ENCODE measurements at regions not wholly inside any gene's neighbourhood (a gene's known extent, or its start where the extent isn't known, plus 50 kb on each side); places are given as distances from the start of the nearest gene placed in this dataset.
"Not testable (repeated sequence)": the region's sequence is repeated elsewhere in the genome, so short reads cannot be mapped to it uniquely, and the experiment has no call there.

DNA sequence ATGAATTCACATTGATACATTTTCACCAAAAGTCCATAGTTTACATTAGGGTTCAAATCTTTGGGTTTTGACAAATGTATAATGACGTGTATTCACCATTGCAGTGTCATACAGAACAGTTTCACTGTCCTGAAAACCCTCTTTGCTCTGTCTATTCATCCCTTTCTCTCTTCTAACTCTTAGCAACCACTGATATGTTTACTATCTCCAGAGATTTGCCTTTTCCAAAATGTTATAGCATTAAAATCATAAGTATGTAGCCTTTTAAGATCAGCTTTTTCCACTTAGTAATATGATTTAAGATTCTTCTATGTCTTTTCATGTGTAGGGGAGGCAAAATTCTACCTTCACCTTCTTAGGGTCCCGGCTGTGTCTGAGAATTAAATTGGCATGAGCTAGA is 203.8 kb downstream of the TPRG1 start:
- no peak for DNase-seq

DNA sequence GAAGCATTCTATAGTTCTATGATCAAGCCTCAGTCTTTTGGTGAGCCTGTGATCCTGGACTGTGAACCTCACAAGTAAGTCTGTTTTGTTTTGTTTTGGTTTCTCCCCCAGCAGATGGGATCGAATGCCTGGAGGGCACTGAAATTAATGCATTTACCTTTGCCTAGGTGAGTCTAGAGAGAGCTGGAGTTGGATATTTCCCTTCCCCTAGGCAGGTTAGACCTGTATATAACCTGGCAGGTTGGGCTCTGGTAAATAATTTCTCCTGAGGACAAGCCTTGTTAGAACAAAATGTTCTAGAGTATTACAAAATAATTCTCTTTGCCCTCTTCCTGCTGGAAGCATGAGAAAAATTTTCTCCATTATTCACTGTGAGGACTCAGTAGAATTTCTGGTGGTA is 211.9 kb downstream of the TPRG1 start:
- DNase-seq = no peak

DNA sequence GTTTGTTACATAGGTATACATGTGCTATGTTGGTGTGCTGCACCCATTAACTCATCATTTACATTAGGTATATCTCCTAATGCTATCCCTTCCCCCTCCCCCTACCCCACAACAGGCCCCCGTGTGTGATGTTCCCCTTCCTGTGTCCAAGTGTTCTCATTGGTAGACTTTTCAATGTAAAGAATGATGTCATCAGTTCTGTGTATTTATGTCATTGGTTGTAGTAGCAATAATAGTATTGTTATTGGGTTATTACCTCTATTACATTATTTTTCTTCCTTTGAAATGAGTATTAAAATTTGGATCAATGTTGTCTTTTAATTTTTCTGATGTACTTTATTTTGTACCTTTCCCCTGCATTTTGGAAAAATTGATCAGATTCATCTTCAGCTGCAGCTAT is 214.1 kb downstream of the TPRG1 start:
- not testable (repeated sequence) for DNase-seq

DNA sequence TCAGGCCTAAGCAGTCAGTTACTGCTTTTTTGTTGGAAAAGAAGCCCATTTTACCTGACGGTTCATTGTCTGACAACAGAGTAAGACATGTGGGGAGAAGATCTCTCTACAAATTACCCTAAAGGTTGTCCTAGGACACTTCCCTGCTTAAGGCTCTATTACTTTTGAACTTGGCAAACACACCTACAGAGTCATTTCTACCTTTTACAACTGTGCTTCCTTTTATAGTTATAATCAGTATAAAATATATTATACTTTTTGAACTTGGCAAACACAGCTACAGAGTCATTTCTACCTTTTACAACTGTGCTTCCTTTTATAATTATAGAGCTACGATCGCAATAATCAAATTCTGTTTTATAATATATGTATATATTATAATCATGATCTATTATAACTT is 215.0 kb downstream of the TPRG1 start:
- no peak for DNase-seq

DNA sequence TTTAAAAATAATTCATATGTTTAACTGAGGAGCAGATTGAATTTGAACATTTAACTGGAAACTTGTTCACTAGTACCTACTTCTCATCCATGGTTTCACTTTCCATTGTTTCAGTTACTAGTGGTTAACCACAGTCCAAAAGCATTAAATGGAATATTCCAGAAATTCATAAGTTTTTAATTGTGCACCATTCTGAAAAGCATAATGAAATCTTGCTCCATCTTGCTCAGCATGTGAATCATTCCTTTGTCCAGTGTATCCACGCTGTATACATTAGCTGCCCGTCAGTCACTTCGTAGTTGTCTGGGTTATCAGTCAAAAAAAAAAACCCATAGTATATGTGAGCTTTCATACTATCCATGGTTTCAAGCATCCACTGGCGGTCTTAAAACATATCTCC is 217.6 kb downstream of the TPRG1 start:
- no peak for DNase-seq

DNA sequence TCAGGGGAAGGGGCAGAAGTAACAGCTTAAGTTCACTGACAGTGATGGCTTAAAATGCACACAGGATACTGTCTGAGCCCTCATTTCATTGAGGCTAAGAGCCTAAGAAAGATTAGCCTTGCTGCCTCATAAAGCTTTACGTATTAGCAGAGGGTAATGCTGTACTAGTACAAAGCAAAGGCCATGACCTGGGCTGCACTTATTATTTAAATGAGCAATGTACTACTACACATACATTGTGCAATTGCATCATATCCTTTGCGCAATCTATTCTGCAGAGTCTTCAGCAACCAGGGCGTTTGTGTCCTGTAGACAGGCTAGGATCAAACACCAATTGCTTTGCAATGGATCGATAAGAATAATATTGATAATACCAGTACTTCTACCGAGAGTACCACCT is 221.8 kb downstream of the TPRG1 start:
- DNase-seq = no peak

DNA sequence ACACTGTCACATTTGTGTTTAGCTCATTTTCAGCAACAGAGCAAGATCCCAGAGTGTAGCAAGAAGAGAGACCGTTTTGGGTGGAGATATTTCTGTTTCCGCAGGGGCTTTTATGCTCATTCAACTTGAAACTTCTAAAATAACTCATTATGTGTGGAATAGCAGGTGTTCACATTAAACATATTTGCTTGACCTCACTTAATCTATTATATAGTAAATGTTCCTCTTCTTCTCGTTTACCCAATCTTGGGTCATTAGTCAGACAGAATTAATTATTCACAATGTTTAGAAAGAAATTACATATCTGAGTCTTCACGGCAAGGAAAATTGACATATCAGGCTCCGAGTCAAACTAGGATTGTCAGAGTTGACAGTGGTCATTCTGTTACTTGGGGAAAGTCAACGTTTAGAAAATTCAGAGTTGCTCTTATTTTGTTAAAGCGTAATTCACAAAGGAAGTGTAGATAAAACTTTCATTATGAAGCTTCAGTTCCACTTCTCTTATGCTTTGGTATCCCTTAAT is 222.9 kb downstream of the TPRG1 start:
- no peak for DNase-seq

DNA sequence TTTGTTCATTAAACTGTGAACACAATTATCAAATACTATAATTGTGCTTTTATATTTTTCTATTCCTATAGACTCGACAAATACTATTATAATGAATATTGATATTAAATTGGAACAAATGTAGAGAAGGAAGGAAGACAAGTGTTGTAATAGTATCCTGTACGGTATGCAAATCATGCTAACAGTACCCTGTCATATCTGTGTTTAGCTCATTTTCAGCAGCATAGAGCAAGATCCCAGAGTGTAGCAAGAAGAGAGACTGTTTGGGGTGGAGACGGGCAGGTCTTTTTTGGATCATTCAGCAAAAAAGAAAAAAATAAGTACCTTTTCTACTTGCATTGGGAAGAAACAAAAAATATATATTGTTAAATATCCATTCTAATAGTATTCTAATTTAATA is 224.1 kb downstream of the TPRG1 start:
- no peak for DNase-seq

DNA sequence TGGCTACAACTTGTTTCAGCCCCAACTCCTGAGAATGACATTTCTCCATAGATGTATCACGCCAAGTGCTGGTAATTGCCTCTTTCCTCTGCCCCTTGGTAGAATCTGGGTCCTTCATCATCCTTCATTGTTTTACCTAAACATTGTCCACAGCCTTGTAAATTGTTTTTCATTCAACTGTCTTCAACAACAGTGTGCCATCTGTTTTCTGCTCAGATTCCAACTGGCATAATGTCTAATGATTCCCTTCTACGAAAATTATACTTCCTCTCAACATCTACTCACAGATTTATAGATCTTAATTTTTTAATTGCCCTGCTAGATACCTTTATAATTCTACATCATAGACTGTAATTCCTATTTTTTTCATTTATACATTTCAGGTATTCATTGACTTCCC is 226.9 kb downstream of the TPRG1 start:
- no peak for DNase-seq

DNA sequence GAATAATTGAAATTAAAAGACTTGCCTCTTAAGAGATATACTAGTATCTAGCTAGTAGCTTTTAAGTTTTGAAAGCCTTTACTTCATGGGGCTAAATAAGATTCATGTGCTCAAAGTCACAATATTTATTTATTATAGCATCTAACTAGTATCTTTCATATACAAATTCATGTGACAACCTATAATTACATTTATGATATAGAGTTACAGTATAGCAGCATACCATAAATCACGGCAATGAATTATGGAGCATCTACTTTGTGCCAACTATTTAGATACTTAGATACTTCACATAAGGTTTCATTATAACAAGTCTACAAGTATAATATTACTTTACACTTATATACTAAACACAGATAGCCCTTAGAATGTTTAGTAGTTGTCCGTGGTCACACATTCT is 229.4 kb downstream of the TPRG1 start:
- DNase-seq = no peak

DNA sequence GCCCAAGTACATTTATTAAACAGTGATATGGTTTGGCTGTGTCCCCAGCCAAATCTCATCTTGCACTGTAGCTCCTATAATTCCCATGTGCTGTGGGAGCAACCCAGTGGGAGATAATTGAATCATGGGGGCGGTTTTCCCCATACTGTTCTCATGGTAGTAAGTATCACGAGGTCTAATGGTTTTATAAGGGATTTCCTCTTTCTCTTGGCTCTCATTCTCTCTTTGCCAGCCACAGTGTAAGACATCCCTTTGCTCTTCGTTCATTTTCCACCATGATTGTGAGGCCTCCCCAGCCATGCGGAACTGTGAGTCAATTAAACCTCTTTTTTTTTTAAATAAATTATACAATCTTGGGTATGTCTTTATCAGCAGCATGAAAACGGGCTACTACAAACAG is 228.0 kb upstream of the TP63 start:
- no peak for DNase-seq

DNA sequence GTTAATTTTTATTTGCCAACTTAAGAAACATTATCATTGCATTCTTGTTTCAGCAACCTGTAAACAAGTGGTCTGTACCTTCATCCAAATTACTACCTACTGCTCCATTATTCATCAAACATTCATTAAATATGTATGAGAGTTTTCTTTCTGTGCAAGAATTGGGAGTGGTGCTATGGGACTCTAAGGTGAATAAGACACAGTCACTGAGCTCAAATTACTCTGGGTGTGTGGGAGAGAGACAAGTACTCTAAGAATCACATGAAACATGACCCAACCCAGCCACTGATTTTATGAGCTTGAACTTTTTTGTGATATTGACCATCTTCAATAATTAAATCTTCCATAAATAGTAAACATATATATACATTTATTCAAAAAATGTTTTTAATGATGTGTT is 227.2 kb upstream of the TP63 start:
- DNase-seq = no peak

DNA sequence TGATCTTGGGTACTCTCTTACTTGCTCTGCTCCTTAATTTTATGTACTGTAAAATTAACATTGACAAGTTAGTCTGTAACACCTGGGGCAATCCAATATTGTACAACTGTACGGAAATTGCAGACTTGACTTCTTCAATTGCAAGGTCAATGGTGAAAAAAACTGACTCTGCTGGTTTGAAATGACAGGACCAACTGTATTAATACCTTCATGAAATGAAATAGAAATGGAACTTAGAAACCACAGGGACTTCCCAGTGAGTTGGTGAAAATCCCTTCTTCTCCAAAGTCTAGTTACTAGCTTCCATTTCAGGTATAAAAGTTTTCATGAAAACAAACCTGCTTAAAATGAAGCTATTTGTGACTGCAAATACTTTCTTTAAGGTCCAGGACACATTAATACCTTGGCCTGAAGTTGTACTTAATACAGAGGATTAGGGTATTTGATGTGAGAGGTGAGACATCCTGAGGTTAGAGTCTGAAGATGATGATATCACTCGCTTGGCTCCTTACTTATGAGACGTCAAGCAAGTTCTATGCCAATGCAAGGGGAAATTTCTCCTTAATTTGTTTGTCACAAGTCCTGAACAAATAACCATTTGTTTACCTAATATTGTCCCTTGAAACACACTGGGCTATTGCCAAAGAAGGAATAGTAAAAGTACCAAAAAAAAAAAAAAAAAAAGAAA is 226.2 kb upstream of the TP63 start:
- DNase-seq = no peak

DNA sequence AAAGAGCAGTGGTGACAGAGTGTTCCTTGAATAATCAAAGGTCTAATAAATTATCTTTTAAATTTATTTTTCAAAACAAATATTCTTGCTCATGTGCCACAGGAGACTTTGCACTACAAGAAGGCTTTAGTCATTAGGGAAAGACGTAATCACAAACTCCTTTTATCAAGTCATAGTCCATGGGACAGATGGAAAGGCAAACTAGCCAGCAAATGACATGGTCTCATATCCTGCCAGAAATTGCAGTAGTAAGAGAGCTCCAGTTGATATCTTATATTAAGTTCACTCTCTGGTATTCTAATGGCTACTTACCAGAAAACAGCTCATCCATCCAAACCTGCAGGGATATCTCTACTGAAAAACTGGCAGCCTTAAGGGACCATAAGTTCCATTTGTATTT is 225.0 kb upstream of the TP63 start:
- DNase-seq = no peak

DNA sequence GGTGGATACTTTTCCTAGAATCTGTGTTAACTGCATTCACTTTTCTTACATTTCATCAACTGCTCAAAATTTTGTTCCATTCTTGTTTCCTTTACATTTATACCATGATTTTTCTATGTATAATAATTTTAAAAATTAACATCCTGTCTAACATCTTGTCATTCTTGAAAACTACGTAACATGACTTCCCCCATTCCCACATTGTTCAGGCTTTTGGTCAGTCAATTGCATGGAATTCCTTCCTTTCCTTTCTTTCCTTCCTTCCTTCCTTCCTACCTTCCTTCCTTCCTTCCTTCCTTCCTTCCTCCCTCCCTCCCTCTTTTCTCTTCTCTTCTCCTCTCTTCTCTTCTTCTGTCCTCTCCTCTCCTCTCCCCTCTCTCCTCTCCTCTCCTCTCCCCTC is 220.7 kb upstream of the TP63 start:
- DNase-seq = no peak

DNA sequence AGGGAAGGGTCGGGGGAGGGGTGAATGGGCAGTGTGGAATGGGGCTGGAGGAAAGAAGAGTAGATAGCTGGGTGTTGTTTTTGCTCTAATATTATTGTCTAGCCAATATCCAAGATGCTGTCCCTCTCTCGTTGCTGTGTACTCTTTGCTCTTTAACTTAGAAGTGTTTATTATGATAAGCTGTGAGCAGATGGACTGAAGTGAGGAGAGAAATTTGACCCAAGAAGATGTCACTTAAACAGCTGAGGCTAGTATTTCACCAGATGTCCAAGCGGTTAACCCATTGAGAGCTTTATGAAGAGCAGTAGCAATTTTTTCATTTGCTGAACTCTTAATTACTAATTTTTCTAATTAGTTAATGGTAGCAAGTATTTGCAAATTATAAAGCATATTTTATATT is 212.2 kb upstream of the TP63 start:
- no peak for DNase-seq

DNA sequence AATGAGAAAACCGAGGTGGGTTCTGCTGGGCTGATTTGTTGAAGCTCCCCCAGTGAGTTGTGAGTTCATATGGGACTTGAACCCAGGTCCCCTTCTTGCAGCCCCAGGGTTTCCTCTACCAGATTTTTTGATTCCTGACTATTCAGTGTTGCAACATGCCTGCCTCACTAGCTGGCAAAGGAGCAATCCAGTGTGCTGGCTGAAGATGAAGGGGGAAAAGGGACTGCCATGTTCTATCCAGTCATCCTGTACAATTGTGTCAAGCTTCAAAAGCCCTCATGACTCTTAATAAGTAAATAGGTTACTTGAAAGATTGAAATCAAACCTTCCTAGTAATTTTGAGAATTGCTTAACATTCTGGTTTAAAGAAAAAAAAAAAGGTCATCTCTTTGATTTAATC is 211.5 kb upstream of the TP63 start:
- DNase-seq = no peak

DNA sequence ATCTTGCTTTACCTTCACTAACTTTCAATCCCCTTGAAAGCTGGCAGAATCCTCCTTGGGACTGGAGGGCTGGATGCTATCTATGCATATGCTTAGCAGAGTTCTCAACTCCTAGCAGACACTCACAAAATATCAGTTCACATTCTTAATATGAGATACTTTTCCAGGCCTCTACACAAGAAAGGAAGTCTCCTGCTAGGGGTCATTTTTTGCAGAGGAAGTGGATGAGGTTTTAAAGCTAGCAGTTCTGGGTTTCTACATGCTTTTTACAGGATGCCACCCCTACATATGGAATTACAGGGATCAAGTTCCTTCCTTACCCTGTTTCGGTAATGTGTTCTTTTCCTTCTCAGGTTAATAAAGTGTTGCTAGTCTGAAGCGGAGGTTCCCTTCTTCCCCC is 206.3 kb upstream of the TP63 start:
- no peak for DNase-seq

DNA sequence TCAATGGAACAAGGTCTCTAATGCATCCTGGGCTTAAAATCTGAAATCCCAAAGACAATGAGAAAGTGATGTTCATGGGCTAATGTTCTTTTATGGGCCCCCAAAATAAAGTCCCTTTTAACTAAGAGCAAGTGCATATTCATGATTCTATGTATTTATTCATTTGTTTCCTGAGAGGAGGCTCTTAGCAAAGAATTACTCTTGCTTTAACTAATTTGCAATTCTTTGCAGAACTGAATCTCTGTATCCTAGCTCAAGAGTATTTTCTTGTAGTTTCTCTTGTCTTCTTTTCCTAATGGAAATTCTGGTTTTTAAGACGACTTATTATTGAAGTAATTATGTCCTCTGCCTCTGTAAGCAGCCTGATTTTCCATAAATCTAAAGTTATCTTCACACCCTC is 202.2 kb upstream of the TP63 start:
- DNase-seq = no peak

DNA sequence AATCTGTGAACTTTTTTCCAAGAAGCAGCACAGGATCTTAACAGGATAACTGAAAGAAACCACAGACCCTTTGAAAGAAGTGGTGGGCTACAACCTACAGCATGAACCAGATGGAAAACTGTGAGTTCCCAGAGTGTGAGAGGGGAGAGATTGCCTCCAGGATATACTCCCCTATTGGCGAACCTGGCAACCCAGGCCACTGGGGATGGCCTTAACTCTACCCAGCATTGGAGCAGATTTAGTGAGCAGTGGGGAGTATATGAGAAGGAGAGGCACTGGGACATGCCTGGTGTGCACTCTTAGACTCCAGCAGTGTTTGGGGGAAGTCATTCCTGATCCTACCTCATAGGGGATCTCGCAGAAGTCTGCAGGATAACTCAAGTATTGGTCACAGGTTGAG is 201.0 kb upstream of the TP63 start:
- no peak for DNase-seq

DNA sequence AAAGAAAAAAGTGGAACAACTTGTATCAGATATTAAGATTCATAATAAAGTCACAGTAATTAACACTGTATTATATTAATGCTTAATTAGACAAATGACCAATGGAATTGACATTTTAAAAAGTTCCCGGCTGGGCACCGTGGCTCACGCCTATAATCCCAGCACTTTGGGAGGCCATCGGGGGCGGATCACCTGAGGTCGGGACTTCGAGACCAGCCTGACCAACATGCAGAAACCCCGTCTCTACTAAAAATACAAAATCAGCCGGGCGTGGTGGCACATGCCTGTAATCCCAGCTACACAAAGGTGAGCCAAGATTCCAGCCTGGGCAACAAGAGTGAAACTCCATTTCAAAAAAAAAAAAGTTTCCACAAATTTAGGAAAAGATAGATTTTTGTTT is 188.9 kb upstream of the TP63 start:
- DNase-seq = not testable (repeated sequence)

DNA sequence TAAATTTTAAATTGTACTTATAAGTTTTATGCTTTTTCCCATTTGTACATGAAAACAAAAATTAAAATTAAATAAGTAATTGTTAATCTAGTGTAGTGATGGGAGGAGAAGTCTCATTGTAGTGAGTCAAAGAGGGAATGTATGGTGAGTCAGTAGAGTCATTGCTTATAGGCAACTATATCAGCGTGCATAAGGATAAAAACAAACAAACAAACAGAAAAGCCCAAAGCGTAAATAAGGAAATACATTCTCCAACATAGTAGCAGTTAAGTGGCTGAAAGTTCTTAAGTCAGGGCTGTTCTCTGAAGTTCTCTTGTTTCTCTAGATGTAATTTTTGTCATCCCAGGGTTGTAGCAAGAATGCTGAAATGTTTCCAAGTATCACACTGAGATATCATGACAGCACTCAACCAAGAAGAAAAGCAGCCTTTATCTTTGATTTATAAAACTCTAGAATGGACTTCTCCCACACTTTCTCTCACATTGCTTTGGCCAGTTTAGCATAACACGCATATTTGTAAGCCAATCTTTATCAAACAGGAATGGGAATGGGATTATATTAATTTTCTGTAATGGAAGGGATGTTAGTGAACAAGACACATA is 184.1 kb upstream of the TP63 start:
- DNase-seq = no peak

DNA sequence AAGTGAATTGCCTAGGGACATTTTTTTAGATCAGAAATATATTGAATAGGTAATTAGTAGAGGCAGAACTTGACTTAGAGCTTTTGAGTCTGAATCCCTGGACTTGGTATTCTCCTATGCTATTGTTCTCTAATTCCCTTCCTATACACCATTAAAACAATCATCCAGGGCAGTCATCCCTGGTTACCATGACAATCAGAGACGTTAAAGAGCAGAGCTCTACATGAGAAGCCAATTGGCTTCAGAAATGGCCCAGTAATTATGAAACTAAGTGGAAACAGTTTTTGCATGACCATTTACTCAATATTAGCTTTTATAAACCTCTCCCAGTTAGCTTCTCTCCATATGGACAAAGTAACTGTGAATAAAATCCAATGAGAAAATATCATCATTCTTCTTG is 182.1 kb upstream of the TP63 start:
- no peak for DNase-seq

DNA sequence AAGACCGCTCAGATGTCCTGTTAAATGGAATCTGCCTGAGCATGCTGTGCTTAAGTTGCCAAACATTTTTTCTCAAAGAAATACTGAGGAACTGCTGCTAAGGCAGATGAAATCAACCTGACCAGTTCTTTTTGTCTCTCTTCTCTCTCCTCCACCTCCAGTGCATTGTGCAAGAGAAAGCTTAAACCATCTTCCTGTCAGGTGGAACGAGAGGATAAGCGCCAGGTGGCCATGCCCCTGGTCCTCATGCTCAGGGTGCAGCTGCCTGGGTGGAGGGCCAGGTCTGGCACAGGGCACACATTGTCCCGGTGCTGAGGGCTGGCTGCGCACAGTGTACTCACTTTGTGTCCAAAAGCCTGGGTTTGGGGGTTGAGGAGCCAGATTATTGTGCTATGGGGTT is 176.2 kb upstream of the TP63 start:
- no peak for DNase-seq

All from RPMI8226 (cell line).